ENCODE measurements at regions not wholly inside any gene's neighbourhood (a gene's known extent, or its start where the extent isn't known, plus 50 kb on each side); places are given as distances from the start of the nearest gene placed in this dataset.
"Not testable (repeated sequence)": the region's sequence is repeated elsewhere in the genome, so short reads cannot be mapped to it uniquely, and the experiment has no call there.

DNA sequence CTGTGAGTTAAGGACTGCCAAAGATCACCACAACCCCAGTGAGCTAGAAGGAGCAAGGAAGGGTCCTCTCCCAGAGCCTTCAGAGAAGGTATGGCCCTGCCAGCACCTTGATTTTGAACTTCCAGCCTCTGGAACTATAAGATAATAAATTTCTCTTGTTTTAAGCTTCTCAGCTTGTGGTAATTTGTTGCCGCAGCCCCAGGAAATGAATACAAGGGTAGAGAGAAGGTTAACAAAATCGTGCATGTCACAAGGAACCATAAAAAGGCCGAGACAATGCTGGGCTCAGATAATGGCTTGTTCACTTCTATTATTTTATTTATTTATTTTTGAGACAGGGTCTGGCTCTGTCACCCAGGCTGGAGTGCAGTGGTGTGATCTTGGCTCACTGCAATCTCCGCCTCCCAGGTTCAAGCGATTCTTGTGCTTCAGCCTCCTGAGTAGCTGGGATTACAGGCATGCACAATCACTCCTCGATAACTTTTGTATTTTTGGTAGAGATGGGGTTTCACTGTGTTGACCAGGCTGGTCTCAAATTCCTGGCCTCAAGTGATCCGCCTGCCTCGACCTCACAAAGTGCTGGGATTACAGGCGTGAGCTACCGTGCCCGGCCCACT is 71.5 kb downstream of the WSB1 start:
- not testable (repeated sequence) for H3K4me3 ChIP-seq; H3K4me1 ChIP-seq (replicated peaks in 1 of 2); H3K27ac ChIP-seq
- 78 to 100% (median 83%) methylated on average over 1 to 11 of the region's 11 CpGs for WGBS, 10 experiments
- peak in 2 of 8 experiments; percentile 38 to 40 for ATAC-seq (replicated peaks in 6 of 8)
- in situ Hi-C loops (cut with MboI; ENCODE audit: low pct_unique_long_range_greater_than_20kb in 2 of 9, low sequenced_read_pairs in 9 of 9, unreplicated experiment in 9 of 9) = loop anchor here in 3 of 9 experiments (25.0 kb wide), 3 partner anchors 97 to 222 kb away; partner anchors contain the start of gene KSR1 (in 2 of the 3)

DNA sequence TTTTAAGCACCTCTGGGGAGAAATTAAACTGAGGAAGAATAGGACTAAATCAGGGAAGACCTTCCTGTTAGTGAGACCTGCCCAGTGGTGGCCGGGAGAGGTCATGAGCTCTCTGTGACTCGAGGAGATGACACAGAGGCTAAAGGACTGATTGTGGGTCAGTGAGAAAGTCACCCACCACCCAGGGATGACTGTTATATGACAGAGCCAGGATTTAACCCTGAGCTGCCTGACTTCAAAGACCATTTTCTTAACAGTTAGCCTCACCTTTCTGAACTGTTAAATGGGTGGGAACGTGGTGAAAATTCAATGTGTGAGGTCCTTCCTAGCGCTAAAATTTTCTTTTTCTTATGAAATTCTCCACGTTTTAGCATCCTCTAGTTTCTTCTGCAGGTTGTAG is 72.5 kb downstream of the WSB1 start:
- no peak for ATAC-seq (replicated peaks in 6 of 8)
- Histone ChIP-seq H3K27ac (no peak overlapping the region), H3K4me3 (no peak overlapping the region), H3K4me1 (replicated peaks in 1 of 2) (peaks cover 3 to 7% of the 10 kb centered on the region in 2 donors)
- in situ Hi-C loops (cut with MboI; ENCODE audit: low pct_unique_long_range_greater_than_20kb in 2 of 9, low sequenced_read_pairs in 9 of 9, unreplicated experiment in 9 of 9) = loop anchor here in 3 of 9 experiments (25.0 kb wide), 3 partner anchors 96 to 221 kb away; partner anchors contain the start of gene KSR1 (in 2 of the 3)
- WGBS, 10 experiments = 20 to 100% (median 75%) methylated on average over 1 to 4 of the region's 5 CpGs; no CpG with 5 or more reads in 2 of the 10 experiments

GRCh38 chr17:27367121-27367981 is 73.4 kb downstream of the WSB1 start:
- Histone ChIP-seq H3K4me1 (replicated peaks in 1 of 2) (peaks cover 3 to 7% of the 10 kb centered on the region in 2 donors), H3K4me3 (no peak overlapping the region), H3K27ac (no peak overlapping the region)
- WGBS, 10 experiments = 47 to 100% (median 87%) methylated on average over 2 to 5 of the region's 17 CpGs; no CpG with 5 or more reads in 4 of the 10 experiments
- ATAC-seq (replicated peaks in 6 of 8) = peak in 5 of 8 experiments; percentile 37 to 81 (median 73)
- in situ Hi-C loops (cut with MboI; ENCODE audit: low pct_unique_long_range_greater_than_20kb in 2 of 9, low sequenced_read_pairs in 9 of 9, unreplicated experiment in 9 of 9) = loop anchor here in 3 of 9 experiments (25.0 kb wide), 3 partner anchors 95 to 220 kb away; partner anchors contain the start of gene KSR1 (in 2 of the 3)

- 60 to 100% (median 83%) methylated on average over 1 to 3 of the region's 4 CpGs; no CpG with 5 or more reads in 3 of the 10 experiments for WGBS, 10 experiments
- Histone ChIP-seq H3K4me1 (replicated peaks in 1 of 2) (peaks cover 3 to 7% of the 10 kb centered on the region in 2 donors), H3K27ac (no peak overlapping the region), H3K4me3 (no peak overlapping the region)
- ATAC-seq (replicated peaks in 6 of 8) = peak in 3 of 8 experiments; percentile 30 to 58 (median 58)
- in situ Hi-C loops (cut with MboI; ENCODE audit: low pct_unique_long_range_greater_than_20kb in 2 of 9, low sequenced_read_pairs in 9 of 9, unreplicated experiment in 9 of 9) = loop anchor here in 3 of 9 experiments (25.0 kb wide), 3 partner anchors 94 to 219 kb away; partner anchors contain the start of gene KSR1 (in 2 of the 3)
These were observed 74.4 kb downstream of the WSB1 start for GRCh38 chr17:27368151-27368795.

DNA sequence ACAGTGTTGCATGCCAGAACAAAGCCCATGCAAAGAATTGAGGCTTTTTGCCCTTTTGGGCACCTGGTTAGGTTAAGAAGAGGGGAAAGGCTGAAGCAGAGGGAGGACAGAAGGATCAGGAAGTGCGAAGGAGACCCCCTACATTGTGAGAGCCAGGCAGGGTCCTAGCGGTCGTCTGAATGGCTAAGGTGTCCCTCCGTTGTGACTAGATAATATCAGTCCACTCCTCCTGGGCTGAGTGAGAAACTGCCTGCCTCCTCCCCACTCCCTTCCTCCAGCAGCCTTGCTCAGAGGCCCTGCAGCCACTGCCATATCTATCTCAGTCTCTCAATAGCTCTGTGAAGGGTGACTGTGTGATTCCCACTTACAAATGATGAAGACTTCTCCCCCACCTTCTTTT is 75.1 kb downstream of the WSB1 start:
- H3K4me3 ChIP-seq = no peak overlapping the region
- ATAC-seq (replicated peaks in 6 of 8) = peak in 2 of 8 experiments; percentile 58 to 60
- 57 to 92% (median 87%) methylated on average over 1 to 4 of the region's 4 CpGs; no CpG with 5 or more reads in 5 of the 10 experiments for WGBS, 10 experiments
- in situ Hi-C loops (cut with MboI; ENCODE audit: low pct_unique_long_range_greater_than_20kb in 2 of 9, low sequenced_read_pairs in 9 of 9, unreplicated experiment in 9 of 9) = loop anchor here in 3 of 9 experiments (25.0 kb wide), 3 partner anchors 93 to 218 kb away; partner anchors contain the start of gene KSR1 (in 2 of the 3)
- H3K27ac ChIP-seq = no peak overlapping the region
- peaks cover 3 to 7% of the 10 kb centered on the region in 2 donors for H3K4me1 ChIP-seq (replicated peaks in 1 of 2)

- H3K4me1 ChIP-seq (replicated peaks in 1 of 2) = peaks cover under 1 to 4% of the 10 kb centered on the region in 2 donors
- H3K27ac ChIP-seq = no peak overlapping the region
- ATAC-seq (replicated peaks in 6 of 8) = no peak
- H3K4me3 ChIP-seq = no peak overlapping the region
- in situ Hi-C loops (cut with MboI; ENCODE audit: low pct_unique_long_range_greater_than_20kb in 2 of 9, low sequenced_read_pairs in 9 of 9, unreplicated experiment in 9 of 9) = loop anchor here in 3 of 9 experiments (25.0 kb wide), 3 partner anchors 92 to 217 kb away; partner anchors contain the start of gene KSR1 (in 2 of the 3)
- 29 to 100% (median 100%) methylated on average over 1 of the region's 1 CpG; no CpG with 5 or more reads in 5 of the 10 experiments for WGBS, 10 experiments
These were observed 76.9 kb downstream of the WSB1 start for GRCh38 chr17:27370776-27371175.

DNA sequence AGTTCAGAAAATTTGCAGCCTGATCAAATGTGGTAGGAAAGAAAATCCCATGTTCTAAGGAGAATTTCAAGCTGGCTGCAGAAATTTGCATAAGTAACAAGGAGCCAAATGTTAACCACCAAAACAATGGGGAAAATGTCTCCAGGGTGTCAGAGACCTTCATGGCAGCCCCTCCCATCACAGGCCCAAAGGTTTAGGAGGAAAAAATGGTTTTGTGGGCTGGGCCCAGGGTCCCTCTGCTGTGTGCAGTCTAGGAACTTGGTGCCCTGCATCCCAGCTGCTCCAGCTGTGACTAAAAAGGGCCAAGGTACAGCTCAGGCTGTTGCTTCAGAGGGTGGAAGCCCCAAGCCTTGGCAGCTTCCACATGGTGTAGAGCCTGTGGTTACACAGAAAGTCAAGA is 79.8 kb downstream of the WSB1 start:
- not testable (repeated sequence) for H3K27ac ChIP-seq; ATAC-seq (replicated peaks in 6 of 8); H3K4me1 ChIP-seq (replicated peaks in 1 of 2); H3K4me3 ChIP-seq
- in situ Hi-C loops (cut with MboI; ENCODE audit: low pct_unique_long_range_greater_than_20kb in 2 of 9, low sequenced_read_pairs in 9 of 9, unreplicated experiment in 9 of 9) = loop anchor here in 3 of 9 experiments (25.0 kb wide), 3 partner anchors 89 to 214 kb away; partner anchors contain the start of gene KSR1 (in 2 of the 3)

DNA sequence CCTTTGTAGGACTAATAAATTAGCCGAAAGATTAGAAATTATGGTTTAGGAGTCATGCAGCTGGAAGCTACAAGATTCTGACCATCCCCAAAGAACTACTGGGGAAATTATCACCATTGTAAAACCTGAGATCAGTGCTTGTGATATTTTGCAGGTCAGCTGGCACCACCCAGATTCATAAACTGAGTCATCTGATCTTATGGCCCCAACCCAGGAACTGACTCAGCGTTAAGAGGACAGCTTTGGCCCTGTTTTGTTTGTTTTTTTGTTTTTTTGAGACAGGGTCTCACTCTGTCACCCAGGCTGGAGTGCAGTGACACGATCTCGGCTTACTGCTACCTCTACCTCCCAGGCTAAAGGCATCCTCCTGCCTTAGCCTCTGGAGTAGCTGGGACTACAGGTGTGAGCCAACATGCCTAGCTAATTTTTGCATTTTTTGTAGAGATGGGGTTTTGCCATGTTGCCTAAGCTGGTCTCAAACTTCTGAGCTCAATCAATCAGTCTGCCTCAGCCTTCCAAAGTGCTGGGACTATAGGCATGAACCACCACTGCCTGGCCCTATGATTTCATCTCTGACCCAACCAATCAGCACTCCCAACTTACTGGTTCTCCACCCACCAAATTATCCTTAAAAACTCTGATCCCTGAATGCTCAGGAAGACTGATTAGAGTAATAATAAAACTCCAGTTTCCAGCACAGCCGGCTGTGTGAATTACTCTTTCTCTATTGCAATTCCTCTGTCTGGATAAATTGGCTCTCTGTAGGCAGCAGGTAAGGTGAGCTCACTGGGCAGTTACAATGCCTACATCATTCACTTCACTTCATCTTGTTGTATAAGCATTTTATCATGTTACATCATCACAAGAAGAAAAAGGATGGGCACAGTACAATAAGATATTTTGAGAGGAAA is 79.4 kb upstream of the KSR1 start:
- peaks cover 20% of the 10 kb centered on the region in 2 donors for H3K4me1 ChIP-seq (replicated peaks in 1 of 2)
- in situ Hi-C loops (cut with MboI; ENCODE audit: low pct_unique_long_range_greater_than_20kb in 2 of 9, low sequenced_read_pairs in 9 of 9, unreplicated experiment in 9 of 9) = loop anchor here in 1 of 9 experiments (25.0 kb wide), 1 partner anchor 210 kb away; no protein-coding TSS in a partner anchor
- no peak overlapping the region for H3K4me3 ChIP-seq
- H3K27ac ChIP-seq = no peak overlapping the region
- ATAC-seq (replicated peaks in 6 of 8) = peak in 2 of 8 experiments; percentile 69 to 71
- WGBS, 10 experiments = 52 to 100% (median 88%) methylated on average over 1 to 5 of the region's 5 CpGs; no CpG with 5 or more reads in 2 of the 10 experiments

- in situ Hi-C loops (cut with MboI; ENCODE audit: low pct_unique_long_range_greater_than_20kb in 2 of 9, low sequenced_read_pairs in 9 of 9, unreplicated experiment in 9 of 9) = loop anchor here in 1 of 9 experiments (25.0 kb wide), 1 partner anchor 209 kb away; no protein-coding TSS in a partner anchor
- Histone ChIP-seq H3K4me1 (replicated peaks in 1 of 2) (peaks cover 20% of the 10 kb centered on the region in 2 donors), H3K4me3 (no peak overlapping the region), H3K27ac (peak overlapping the region in 1 of 2 donors; percentile 15)
- WGBS, 10 experiments = 12 to 100% (median 85%) methylated on average over 3 to 9 of the region's 9 CpGs
- no peak for ATAC-seq (replicated peaks in 6 of 8)
These were observed 77.6 kb upstream of the KSR1 start for GRCh38 chr17:27378482-27379175.

DNA sequence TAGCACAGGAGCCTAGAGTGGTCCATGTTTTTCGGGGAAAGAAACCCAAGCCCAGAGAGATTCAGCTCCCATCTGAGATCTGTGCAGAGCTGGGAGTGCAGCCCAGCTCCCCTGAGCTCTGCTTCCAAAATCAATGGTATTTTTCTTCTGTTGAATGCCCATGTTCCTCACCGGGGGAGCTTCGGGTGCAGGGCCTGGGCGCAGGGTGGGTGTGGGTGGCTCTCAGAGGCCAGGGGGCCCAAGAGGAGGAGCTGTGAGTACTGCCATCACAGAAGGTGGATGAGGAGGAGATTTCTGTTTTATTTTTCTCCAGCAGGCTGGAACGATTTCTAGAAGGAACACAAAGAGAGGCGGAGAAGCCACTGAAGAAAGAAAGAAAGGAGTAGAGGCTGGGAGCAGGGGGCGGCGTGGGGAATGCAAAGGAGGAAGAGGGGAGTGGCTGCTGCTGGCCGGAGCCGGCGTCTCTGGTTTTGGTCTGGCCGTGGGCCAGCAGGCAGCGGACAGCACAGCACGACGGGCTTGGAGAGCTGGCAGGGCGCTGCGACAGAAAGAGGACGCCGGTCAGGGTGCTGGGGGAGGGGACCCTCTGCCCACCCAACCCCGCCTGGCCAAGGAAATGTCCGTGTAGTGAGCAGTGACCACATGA is 76.2 kb upstream of the KSR1 start:
- Histone ChIP-seq H3K4me1 (replicated peaks in 1 of 2) (peaks cover 20% of the 10 kb centered on the region in 2 donors), H3K4me3 (no peak overlapping the region), H3K27ac (peak overlapping the region; percentile 55 to 64)
- in situ Hi-C loops (cut with MboI; ENCODE audit: low pct_unique_long_range_greater_than_20kb in 2 of 9, low sequenced_read_pairs in 9 of 9, unreplicated experiment in 9 of 9) = loop anchor here in 1 of 9 experiments (25.0 kb wide), 1 partner anchor 207 kb away; no protein-coding TSS in a partner anchor
- WGBS, 10 experiments = 0 to 42% (median 5%) methylated on average over 1 to 6 of the region's 21 CpGs; no CpG with 5 or more reads in 3 of the 10 experiments
- ATAC-seq (replicated peaks in 6 of 8) = peak; percentile 77 to 94 (median 88)

Measured in motor neuron (in vitro differentiated cells).